B cell (primary cell): ENCODE measurements at regions not wholly inside any gene's neighbourhood (a gene's known extent, or its start where the extent isn't known, plus 50 kb on each side); places are given as distances from the start of the nearest gene placed in this dataset.

Experiments
- ATAC-seq: fragments of 200-7000 bp; cut with Tn5 transposase; one replicate; pipeline ENCODE4 v1.10.0; 2021; ENCODE audit warnings: low read depth, mild to moderate bottlenecking, moderate number of reproducible peaks, moderate library complexity
- CTCF ChIA-PET: fragments of 350-600 bp; sonication (Branson Sonifier 250); formaldehyde crosslinking; loops from one replicate; lab custom pipeline; 2021; ENCODE audit warnings: antibody characterized with exemption, inconsistent platforms; lab: Charles Lee
- POLR2A ChIA-PET: fragments of 350-600 bp; sonication (Branson Sonifier 250); formaldehyde crosslinking; loops from one replicate; lab custom pipeline; 2021; ENCODE audit warnings: antibody characterized with exemption; lab: Charles Lee
- DNase-seq: peaks from one replicate; pipeline ENCODE4 v3.0.0; 2013
- H2AFZ ChIP-seq: 2 replicates; pipeline ENCODE4 v1.6.1; 2012; ENCODE audit warnings: mild to moderate bottlenecking, low read depth, low read length; ENCODE audit not compliant: insufficient read depth, poor library complexity, severe bottlenecking
- H3K27ac ChIP-seq, 2 donors: 1 replicate in 1 of 2; 2 replicates in 1 of 2; pipeline ENCODE4 v1.5.1; 2012 to 2013; ENCODE audit warnings: low read length in 2 of 2, mild to moderate bottlenecking in 2 of 2, moderate library complexity in 1 of 2
- H3K27me3 ChIP-seq, 4 experiments: fragments of 200-600 bp in 1 of 4; sonication (generic) in 1 of 4; replicated peaks in 1 of 4; 1 replicate in 2 of 4; 2 replicates in 2 of 4; pipeline versions ENCODE4 v1.6.1 to v1.7.0; 2013 to 2016; ENCODE audit warnings: low read length in 3 of 4, mild to moderate bottlenecking in 2 of 4, mixed read lengths in 1 of 4, moderate library complexity in 1 of 4; ENCODE audit not compliant: insufficient read depth in 4 of 4, control insufficient read depth in 3 of 4; ENCODE audit errors: control extremely low read depth in 1 of 4
- H3K36me3 ChIP-seq, 2 experiments: replicated peaks in 1 of 2; 1 replicate in 1 of 2; 2 replicates in 1 of 2; pipeline versions ENCODE4 v1.6.1 to v1.7.1; 2013; ENCODE audit warnings: low read length in 1 of 2; ENCODE audit not compliant: insufficient read depth in 2 of 2, control insufficient read depth in 1 of 2; ENCODE audit errors: control extremely low read depth in 1 of 2, extremely low read depth in 1 of 2
- H3K4me1 ChIP-seq, 2 donors: fragments of 200-600 bp in 1 of 2; sonication (generic) in 1 of 2; 1 replicate in 1 of 2; 2 replicates in 1 of 2; pipeline versions ENCODE4 v1.5.1 to v1.6.1; 2013 to 2017; ENCODE audit warnings: low read length in 2 of 2; ENCODE audit not compliant: control insufficient read depth in 2 of 2, insufficient read depth in 2 of 2
- H3K4me2 ChIP-seq: replicated peaks from 2 replicates; pipeline ENCODE3; 2012; ENCODE audit warnings: mild to moderate bottlenecking, low read depth, low read length; ENCODE audit not compliant: poor library complexity, severe bottlenecking
- H3K4me3 ChIP-seq, 5 experiments: fragments of 200-600 bp in 1 of 5; sonication (generic) in 1 of 5; 1 replicate in 3 of 5; 2 replicates in 2 of 5; pipeline versions ENCODE4 v1.5.1 to v1.7.0; 2011 to 2016; ENCODE audit warnings: low read length in 4 of 5, mild to moderate bottlenecking in 4 of 5, low read depth in 2 of 5, control low read depth in 1 of 5, moderate library complexity in 1 of 5; ENCODE audit not compliant: insufficient read depth in 1 of 5; ENCODE audit errors: control extremely low read depth in 1 of 5, extremely low read depth in 1 of 5
- H3K79me2 ChIP-seq: fragments of 200-600 bp; sonication (generic); one replicate; pipeline ENCODE4 v1.6.0; 2016; ENCODE audit warnings: low read length; ENCODE audit not compliant: control insufficient read depth, insufficient read depth
- H3K9ac ChIP-seq: fragments of 200-600 bp; sonication (generic); 2 replicates; pipeline ENCODE4 v1.6.1; 2017; ENCODE audit warnings: mild to moderate bottlenecking, low read length, moderate library complexity
- H3K9me3 ChIP-seq, 3 donors: one replicate each; pipeline versions ENCODE4 v1.6.1 to v1.7.1; 2013; ENCODE audit warnings: low read length in 2 of 3; ENCODE audit not compliant: control insufficient read depth in 2 of 3, insufficient read depth in 1 of 3; ENCODE audit errors: control extremely low read depth in 1 of 3
- H4K20me1 ChIP-seq: 2 replicates; pipeline ENCODE4 v1.6.0; 2012; ENCODE audit warnings: mild to moderate bottlenecking, low read length; ENCODE audit not compliant: insufficient read depth, control insufficient read depth, poor library complexity, severe bottlenecking
- H3K27ac Mint-ChIP-seq: one replicate; pipeline ENCODE4 v1.8.0; 2021; ENCODE audit warnings: mixed read lengths
- H3K27me3 Mint-ChIP-seq: one replicate; pipeline ENCODE4 v1.8.0; 2021; ENCODE audit warnings: mixed read lengths
- H3K4me1 Mint-ChIP-seq: one replicate; pipeline ENCODE4 v1.8.0; 2021; ENCODE audit warnings: mixed read lengths
- H3K4me3 Mint-ChIP-seq: one replicate; pipeline ENCODE4 v1.8.0; 2021; ENCODE audit warnings: mixed read lengths
- H3K9me3 Mint-ChIP-seq: one replicate; pipeline ENCODE4 v1.8.0; 2022; ENCODE audit warnings: mixed read lengths; ENCODE audit not compliant: insufficient read depth
- CTCF ChIP-seq: fragments of 200-600 bp; IDR thresholded peaks from one replicate; pipeline ENCODE4 v1.8.0; 2022; ENCODE audit warnings: antibody characterized with exemption, mild to moderate bottlenecking
- EZH2 ChIP-seq: IDR thresholded peaks from 2 replicates; pipeline ENCODE4 v1.6.1; 2012; ENCODE audit warnings: borderline replicate concordance, low read depth, mild to moderate bottlenecking, moderate library complexity, low read length; ENCODE audit not compliant: insufficient read depth, poor library complexity, severe bottlenecking
- WGBS: methylation state at CpG from one replicate; pipeline ENCODE4 v1.1.5; 2013; ENCODE audit warnings: missing lambda C conversion rate; ENCODE audit not compliant: insufficient coverage; 5-methylcytosine and 5-hydroxymethylcytosine counted together
- intact Hi-C: fragments of 100-400 bp; cut with micrococcal nuclease; formaldehyde crosslinking; loops from one replicate; pipeline ENCODE4 v1.10.0; 2022

GRCh38 chr2:43020990-43021669 lies 205.3 kb downstream of the ZFP36L2 start:
- ATAC-seq, result no peak
- intact Hi-C loops, result loop anchor here (10.0 kb wide), 1 partner anchor 84 kb away; no protein-coding TSS in a partner anchor

More at GRCh38 chr2:43020990-43021669, 205.3 kb downstream of the ZFP36L2 start:
- no peaks in the 10 kb centered on the region for H3K27me3 ChIP-seq
- no peak overlapping the region for H3K27ac ChIP-seq
- H3K4me1 ChIP-seq, result peaks cover 7 to 8% of the 10 kb centered on the region in 2 donors
- no peaks in the 10 kb centered on the region for H3K36me3 ChIP-seq
- no peaks in the 10 kb centered on the region for H3K79me2 ChIP-seq
- no peak for DNase-seq
- H4K20me1 ChIP-seq, result no peaks in the 10 kb centered on the region
- H3K9me3 ChIP-seq, result peaks cover 0 to 30% (median 8%) of the 10 kb centered on the region in 3 donors
- Mint-ChIP-seq H3K9me3 (no peaks in the 10 kb centered on the region), H3K4me3 (no peak overlapping the region), H3K27me3 (peaks cover 8% of the 10 kb centered on the region), H3K27ac (no peak overlapping the region), H3K4me1 (peaks cover 10% of the 10 kb centered on the region)
- no peak overlapping the region for H2AFZ ChIP-seq
- 100% methylated on average over 7 of the region's 14 CpGs for WGBS
- no peak overlapping the region for H3K4me3 ChIP-seq
- no peak overlapping the region for H3K4me2 ChIP-seq
- ChIA-PET POLR2A (no interaction called here), CTCF (interaction anchor here (1.1 kb wide), 1 partner anchor 208 kb away, joined by 3 read pairs; no protein-coding TSS in a partner anchor)
- TF ChIP-seq EZH2 (no peak), CTCF (no peak)
- no peak overlapping the region for H3K9ac ChIP-seq
